SU-DHL-6 (cell line): ENCODE measurements at regions not wholly inside any gene's neighbourhood (a gene's known extent, or its start where the extent isn't known, plus 50 kb on each side); places are given as distances from the start of the nearest gene placed in this dataset.

ENCODE experiments used
- EZH2phosphoT487 ChIP-seq: fragments of 200-600 bp; sonication (generic), shearing (Covaris generic); conservative IDR thresholded peaks from 2 replicates; pipeline ENCODE4 v1.6.1; 2018; ENCODE audit warnings: mild to moderate bottlenecking, antibody characterized with exemption, low read length, moderate library complexity, mixed read lengths
- TF ChIP-seq, protein P1 (sequence below): fragments of 200-600 bp; sonication (generic); IDR thresholded peaks from one replicate; pipeline ENCODE4 v1.5.1; 2017; ENCODE audit warnings: antibody characterized with exemption, mild to moderate bottlenecking, low read length, moderate library complexity; ENCODE audit not compliant: insufficient read depth, poor library complexity, severe bottlenecking

DNA sequence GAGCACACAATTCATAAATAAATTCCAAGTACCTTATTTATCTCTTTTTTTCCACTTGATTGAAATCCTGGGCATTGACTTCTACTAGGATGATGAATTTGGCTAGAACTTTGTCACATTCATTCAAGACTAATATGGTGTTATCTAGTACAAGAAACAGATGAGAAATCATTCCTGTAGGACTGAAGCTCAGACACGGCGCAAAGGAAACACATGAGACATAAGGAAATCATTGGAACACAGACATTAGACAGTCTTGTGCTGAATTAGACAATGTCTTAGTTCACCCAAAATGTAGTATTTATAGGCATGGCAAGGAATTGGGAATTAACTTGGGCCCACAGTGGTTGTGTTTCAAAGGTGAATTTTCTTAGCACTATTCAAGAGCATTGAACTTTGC, 305.7 kb downstream of the SETD4 start:
- TF ChIP-seq, protein P1, sequence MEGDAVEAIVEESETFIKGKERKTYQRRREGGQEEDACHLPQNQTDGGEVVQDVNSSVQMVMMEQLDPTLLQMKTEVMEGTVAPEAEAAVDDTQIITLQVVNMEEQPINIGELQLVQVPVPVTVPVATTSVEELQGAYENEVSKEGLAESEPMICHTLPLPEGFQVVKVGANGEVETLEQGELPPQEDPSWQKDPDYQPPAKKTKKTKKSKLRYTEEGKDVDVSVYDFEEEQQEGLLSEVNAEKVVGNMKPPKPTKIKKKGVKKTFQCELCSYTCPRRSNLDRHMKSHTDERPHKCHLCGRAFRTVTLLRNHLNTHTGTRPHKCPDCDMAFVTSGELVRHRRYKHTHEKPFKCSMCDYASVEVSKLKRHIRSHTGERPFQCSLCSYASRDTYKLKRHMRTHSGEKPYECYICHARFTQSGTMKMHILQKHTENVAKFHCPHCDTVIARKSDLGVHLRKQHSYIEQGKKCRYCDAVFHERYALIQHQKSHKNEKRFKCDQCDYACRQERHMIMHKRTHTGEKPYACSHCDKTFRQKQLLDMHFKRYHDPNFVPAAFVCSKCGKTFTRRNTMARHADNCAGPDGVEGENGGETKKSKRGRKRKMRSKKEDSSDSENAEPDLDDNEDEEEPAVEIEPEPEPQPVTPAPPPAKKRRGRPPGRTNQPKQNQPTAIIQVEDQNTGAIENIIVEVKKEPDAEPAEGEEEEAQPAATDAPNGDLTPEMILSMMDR = no peak
- TF ChIP-seq EZH2phosphoT487 = no peak
